Activated CD4-positive, alpha-beta T cell treated with anti-CD3 and anti-CD28 coated beads for 48 hours (primary cell): ENCODE measurements at regions not wholly inside any gene's neighbourhood (a gene's known extent, or its start where the extent isn't known, plus 50 kb on each side); places are given as distances from the start of the nearest gene placed in this dataset.
"Not testable (repeated sequence)": the region's sequence is repeated elsewhere in the genome, so short reads cannot be mapped to it uniquely, and the experiment has no call there.

Experiments used
- DNase-seq: peaks from one replicate; pipeline ENCODE4 v3.0.0-alpha.2; 2020

DNA sequence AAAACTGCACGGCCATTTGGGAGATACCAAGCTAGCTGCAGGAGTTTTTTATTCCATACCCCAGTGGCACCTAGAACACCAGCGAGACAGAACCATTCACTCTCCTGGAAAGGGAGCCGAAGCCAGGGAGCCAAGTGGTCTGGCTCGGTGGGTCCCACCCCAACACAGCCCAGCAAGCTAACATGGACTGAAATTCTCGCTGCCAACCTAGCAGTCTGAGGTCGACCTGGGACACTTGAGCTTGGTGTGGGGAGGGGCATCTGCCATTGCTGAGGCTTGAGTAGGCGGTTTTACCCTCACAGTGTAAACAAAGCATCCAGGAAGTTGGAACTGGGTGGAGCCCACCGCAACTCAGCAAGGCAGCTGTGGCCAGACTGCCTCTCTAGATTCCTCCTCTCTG is 108.9 kb upstream of the CHD1 start:
- peak; percentile 17 for DNase-seq

DNA sequence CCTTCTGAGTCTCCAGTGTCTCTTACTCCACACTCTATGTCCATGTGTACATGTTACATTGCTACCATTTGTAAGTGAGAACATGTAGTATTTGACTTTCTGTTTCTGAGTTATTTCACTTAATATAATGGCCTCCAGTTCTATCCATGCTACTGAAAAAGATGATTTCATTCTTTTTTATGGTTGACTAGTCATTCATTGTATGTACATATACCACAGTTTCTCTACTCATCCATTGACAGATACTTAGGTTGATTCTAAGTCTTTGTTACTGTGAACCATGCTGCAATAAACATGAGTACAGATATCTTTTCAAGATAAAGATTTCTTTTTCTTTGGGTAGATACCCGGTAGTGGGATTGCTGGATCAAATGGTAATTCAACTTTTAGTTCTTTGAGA is 107.1 kb upstream of the CHD1 start:
- DNase-seq = no peak

DNA sequence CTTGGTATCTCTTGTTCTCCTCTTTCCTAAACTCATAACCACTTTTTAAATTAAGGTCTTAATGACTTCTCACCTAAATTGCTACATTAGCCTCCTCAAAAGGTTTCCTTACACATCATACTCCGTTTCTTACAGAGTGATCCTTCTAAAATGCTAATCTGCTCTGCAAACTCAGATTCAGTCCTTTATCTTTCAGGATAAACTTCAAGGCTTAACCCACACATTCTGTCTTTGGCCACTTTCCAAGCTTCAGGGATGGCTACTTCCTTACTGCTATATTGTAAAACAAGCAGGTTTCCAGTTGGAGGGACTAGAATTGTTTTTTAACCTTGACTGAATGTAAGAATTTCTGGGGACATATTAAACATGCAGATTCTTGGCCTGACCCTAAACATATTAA is 105.5 kb upstream of the CHD1 start:
- DNase-seq = no peak

- DNase-seq = no peak
Observed at GRCh38 chr5:99033014-99033900, 104.5 kb upstream of the CHD1 start.

GRCh38 chr5:99032234-99033013 is 103.6 kb upstream of the CHD1 start:
- DNase-seq = peak; percentile 41

GRCh38 chr5:99030906-99031440 is 102.2 kb upstream of the CHD1 start:
- DNase-seq = no peak

GRCh38 chr5:99029172-99029571 is 100.4 kb upstream of the CHD1 start:
- no peak for DNase-seq

DNA sequence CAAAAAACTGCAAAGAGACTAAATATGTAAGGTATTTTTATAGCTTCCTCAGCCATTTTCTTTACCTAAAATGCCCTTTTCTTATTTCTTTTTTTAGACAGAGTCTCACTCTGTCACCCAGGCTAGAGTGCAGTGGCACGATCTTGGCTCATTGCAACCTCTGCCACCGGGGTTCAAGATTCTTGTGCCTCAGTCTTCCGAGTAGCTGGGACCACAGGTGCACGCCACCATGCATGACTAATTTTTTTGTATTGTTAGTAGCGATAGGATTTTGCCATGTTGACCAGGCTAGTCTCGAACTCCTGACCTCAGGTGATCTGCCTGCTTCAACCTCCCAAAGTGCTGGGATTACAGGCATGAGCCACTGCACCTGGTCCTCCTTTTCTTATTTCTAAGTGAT is 99.4 kb upstream of the CHD1 start:
- DNase-seq = not testable (repeated sequence)

DNA sequence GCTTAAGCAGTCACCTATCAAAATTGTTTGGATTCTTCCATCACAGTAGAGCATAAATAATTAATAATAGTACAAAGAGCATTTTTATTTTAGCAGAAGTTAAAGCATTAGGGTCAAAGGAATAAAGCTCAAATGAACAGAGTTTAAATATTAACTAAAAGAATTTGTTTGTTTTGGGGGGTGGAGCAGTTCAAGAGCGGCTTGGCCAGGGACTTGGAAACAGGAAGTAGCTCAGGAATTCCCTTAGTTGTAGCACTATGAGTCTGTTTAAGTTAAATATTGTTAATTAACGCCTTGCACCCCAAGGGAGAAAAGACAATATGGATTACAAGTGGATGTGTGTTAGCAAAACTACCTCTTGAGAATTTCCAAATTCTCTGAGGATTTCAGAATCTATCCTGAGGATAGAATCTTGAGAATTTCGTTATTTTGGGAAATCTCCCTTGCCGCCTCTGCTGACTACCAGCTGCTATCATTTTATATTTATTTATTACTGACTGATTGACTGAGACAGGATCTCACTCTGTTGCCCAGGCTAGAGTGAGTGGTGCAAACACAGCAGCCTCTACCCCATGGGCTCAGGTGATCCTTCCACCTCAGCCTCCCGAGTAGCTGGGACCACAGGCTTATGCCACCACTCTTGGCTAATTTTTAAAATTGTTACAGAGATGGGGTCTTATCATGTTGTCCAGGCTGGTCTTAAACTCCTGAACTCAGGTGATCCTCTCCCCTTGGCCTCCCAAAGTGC is 96.7 kb upstream of the CHD1 start:
- DNase-seq = no peak

DNA sequence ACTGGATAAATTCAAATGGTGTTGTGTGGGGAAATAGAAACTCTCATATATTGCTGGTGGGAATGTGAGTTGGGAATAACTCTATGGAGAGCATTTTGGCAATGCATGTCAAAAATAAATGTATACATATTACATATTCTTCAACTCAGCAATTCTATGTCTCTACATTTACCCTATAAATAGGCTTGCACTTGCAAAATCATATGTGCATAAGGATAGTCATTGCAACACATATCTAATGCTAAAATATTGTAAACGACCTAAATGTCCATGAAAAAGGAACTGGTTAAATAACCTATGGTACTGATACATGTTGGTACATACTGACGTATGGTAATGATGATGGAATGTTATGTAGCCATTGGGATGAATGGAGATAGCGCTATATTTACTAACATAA is 94.5 kb upstream of the CHD1 start:
- DNase-seq = no peak

DNA sequence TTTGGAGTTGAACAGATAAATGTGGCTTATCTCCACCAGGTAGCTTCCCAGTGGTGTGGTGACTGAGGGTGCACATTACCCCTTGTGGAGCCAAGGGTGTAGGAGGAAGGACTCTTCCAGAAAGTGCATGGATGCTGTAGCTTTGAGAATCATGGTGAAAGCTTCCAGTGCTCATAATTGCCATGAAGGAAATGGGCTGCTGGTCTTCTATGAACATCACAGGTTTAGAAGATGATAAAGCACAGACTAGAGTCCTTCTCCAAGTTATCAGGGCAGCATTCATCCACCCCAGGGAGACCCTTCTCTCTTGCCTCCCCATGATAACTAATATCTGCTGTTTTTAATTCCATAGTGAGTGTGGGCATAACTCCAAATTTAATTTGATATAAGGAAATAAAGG is 93.4 kb upstream of the CHD1 start:
- DNase-seq = no peak

DNA sequence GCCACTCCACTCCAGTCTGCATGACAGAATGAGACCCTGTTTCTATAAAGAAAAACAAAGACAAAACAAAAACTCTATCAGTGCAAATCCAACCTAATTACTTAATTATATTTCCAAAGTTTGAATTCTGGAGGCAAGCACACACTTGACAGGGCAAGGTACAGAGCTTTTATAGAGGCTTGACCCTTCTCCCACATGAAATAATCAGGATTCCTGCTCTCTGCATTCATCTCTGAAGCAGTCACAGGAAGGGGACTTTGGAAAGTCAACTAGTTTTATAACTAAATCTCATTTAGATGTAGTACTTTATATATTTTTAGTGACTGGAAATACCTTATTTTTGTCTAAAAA is 91.9 kb upstream of the CHD1 start:
- no peak for DNase-seq

GRCh38 chr5:99019812-99020697 is 91.2 kb upstream of the CHD1 start:
- DNase-seq = no peak

GRCh38 chr5:99019254-99019653 is 90.4 kb upstream of the CHD1 start:
- DNase-seq = no peak

GRCh38 chr5:99010294-99010693 is 81.5 kb upstream of the CHD1 start:
- DNase-seq = no peak

DNA sequence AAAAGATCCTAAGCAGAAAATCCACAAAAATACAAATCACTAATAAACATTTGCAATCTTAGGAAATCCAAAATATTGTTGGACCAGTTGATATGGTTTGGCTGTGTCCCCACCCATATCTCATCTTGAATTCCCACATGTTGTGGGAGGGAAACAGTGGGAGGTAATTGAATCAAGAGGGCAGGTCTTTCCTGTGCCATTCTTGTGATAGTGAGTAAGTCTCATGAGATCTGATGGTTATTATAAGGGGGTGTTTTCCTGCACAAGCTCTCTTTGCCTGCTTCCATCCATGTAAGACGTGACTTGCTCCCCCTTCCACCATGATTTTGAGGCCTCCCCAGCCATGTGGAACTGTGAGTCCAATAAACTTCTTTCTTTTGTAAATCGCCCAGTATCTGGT is 79.2 kb upstream of the CHD1 start:
- DNase-seq = not testable (repeated sequence)

DNA sequence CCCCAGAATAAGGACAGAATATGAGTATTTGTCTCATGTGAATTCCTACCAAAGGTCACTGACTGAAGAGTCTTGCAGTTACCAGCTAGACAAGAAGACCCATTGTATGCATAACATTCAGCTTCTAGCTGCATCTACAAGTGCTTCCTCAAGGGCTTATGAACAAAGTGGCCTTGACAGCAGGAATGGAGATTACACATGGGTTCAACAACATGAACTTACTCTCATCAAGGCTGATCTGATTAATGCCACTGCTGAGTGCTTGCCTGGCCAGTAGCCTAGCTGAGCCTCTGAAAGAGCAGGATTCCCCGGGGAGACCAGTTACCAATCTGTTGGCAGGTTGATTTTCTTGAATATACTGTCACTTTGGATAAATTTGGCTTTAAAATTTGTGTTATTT is 76.7 kb upstream of the CHD1 start:
- no peak for DNase-seq

DNA sequence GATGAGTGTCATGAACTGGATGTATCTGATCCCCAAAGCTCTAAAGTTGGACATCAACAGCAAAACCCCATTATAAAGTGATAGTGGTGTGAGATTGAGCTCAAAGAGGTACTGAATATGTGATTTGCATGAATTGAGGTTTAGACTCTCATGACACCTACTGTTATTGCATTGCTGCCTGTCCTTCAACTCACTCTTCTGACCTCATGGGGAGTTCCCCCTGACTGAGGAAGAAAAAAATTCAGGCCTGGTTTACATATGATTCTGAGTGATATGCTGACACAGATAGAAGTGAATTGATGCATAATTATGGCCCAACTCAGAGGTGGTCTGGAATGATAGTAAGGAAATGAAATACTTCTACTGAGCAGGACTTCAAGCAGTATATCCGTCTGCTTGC is 76.2 kb upstream of the CHD1 start:
- peak; percentile 19 for DNase-seq

DNA sequence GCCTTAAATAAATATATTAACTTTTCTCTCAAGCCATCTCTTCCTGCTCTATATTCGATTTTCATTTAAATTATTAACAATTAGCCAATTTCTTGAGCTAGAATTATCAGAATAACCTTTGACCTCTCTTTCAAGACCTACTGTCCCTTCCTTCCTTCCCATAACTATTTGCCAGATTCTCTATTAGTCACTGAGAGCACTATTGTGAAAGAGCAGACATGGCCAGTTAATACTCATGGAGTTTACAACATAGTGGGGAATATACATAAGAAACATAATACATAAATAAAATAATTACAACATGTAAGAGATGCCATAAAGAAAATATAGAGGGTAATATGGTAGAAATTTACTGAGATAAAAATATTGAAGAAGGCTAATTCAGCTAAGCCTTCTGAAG is 72.1 kb upstream of the CHD1 start:
- DNase-seq = no peak

GRCh38 chr5:99000221-99000620 is 71.4 kb upstream of the CHD1 start:
- no peak for DNase-seq

- no peak for DNase-seq
Observed at GRCh38 chr5:98999631-99000030, 70.8 kb upstream of the CHD1 start.

GRCh38 chr5:98997000-98997399 is 68.2 kb upstream of the CHD1 start:
- no peak for DNase-seq
